ENCODE measurements at regions not wholly inside any gene's neighbourhood (a gene's known extent, or its start where the extent isn't known, plus 50 kb on each side); places are given as distances from the start of the nearest gene placed in this dataset.

DNA sequence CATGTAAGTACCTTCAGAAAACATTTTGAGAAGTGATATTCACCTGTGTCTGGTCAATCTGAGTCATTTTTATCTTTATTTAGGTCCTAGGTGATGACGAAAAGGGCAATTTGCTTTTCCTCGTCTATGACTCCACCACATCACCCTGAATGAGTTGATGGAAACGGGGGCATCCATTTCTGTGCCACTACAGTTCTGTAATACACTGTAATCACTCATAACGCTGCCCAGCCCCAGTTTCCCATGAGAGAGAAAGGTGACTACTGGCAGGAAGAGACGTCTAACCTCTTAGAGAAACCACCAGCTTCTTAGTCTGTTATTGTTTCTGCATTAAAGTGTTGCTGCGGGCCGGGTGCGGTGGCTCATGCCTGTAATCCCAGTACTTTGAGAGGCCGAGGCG, 205.3 kb upstream of the MKLN1 start:
- no peak overlapping the region for H3K4me3 ChIP-seq
- no peak overlapping the region for H3K27ac ChIP-seq (ENCODE audit: low read depth in 1 of 2, low read length in 1 of 2)
- TF ChIP-seq, protein P1, sequence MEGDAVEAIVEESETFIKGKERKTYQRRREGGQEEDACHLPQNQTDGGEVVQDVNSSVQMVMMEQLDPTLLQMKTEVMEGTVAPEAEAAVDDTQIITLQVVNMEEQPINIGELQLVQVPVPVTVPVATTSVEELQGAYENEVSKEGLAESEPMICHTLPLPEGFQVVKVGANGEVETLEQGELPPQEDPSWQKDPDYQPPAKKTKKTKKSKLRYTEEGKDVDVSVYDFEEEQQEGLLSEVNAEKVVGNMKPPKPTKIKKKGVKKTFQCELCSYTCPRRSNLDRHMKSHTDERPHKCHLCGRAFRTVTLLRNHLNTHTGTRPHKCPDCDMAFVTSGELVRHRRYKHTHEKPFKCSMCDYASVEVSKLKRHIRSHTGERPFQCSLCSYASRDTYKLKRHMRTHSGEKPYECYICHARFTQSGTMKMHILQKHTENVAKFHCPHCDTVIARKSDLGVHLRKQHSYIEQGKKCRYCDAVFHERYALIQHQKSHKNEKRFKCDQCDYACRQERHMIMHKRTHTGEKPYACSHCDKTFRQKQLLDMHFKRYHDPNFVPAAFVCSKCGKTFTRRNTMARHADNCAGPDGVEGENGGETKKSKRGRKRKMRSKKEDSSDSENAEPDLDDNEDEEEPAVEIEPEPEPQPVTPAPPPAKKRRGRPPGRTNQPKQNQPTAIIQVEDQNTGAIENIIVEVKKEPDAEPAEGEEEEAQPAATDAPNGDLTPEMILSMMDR (IDR thresholded peaks at IDR 0.05; ENCODE audit: control extremely low read depth, extremely low read depth): no peak
- H3K9ac ChIP-seq (ENCODE audit: insufficient read depth in 1 of 2, low read length in 2 of 2): no peak overlapping the region
- 92 to 93% methylated on average over 10 of the region's 10 CpGs for WGBS, 2 donors
- H3K36me3 ChIP-seq (ENCODE audit: control insufficient read depth in 4 of 4, insufficient read depth in 4 of 4, low read length in 4 of 4): no peaks in the 10 kb centered on the region
- H3K4me1 ChIP-seq (ENCODE audit: control insufficient read depth in 5 of 5, insufficient read depth in 5 of 5, low read length in 5 of 5): no peaks in the 10 kb centered on the region
- ATAC-seq (ENCODE audit: insufficient read depth, low FRiP score) (no peak), DNase-seq (no peak)
- peaks cover 0 to 6% (median 0%) of the 10 kb centered on the region in 4 donors for H3K9me3 ChIP-seq (ENCODE audit: control insufficient read depth in 4 of 4, insufficient read depth in 3 of 4, low read length in 3 of 4)
- H3K27me3 ChIP-seq (ENCODE audit: control insufficient read depth in 3 of 3, insufficient read depth in 3 of 3, low read length in 2 of 3): no peaks in the 10 kb centered on the region

DNA sequence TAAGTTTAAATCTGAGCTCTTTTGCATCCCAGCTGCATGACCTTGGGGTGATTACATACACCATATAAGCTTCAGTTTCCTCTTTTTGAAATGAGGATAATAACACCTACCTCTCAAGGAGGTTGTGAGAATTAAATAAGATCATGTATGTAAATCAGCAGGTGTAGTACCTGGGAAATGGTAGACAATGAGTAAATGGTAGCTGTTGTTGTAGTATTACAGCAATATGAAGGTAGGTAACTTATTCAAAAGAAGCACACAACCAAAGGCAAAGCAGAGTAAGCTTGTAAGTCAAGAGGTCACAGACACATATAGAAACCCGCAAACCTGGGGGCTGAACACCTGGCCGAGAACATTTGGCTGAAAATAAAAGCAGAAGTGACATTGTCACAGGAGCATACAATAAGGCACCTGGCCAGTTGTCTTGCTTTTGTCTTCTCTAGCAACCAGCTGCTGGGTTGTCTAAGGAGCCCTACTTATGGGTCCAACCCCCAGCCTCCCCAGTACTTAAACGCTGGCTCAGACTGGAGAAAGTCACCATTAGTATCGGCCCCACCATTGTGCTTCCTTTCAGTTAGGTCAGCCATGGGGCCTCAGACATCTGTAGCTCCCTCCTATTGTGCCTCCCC, 203.6 kb upstream of the MKLN1 start:
- 96 to 97% methylated on average over 4 of the region's 4 CpGs for WGBS, 2 donors

DNA sequence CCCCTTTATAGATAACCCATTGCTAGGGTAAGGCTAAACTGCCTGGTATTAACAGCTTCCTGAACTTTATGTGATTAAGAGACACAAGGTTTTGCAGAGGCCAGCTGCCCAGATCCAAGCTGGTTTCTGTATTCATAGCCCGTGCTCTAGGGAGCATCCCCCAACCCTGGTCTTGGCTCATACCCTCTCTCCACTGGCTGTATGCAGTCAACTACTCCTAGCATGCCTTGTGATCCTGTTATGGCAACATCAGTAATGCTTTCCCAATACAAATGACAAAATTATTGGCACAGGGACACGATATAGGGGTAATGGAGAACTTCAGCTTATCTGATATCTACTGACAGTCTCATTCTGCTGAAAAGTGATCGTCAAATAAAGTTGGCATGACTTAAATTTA, 202.8 kb upstream of the MKLN1 start:
- TF ChIP-seq, protein P1 (IDR thresholded peaks at IDR 0.05; ENCODE audit: control extremely low read depth, extremely low read depth): no peak
- Histone ChIP-seq H3K9ac (ENCODE audit: insufficient read depth in 1 of 2, low read length in 2 of 2) (no peak overlapping the region), H3K4me3 (no peak overlapping the region), H3K4me1 (ENCODE audit: control insufficient read depth in 5 of 5, insufficient read depth in 5 of 5, low read length in 5 of 5) (no peaks in the 10 kb centered on the region), H3K27ac (ENCODE audit: low read depth in 1 of 2, low read length in 1 of 2) (no peak overlapping the region), H3K9me3 (ENCODE audit: control insufficient read depth in 4 of 4, insufficient read depth in 3 of 4, low read length in 3 of 4) (no peaks in the 10 kb centered on the region), H3K36me3 (ENCODE audit: control insufficient read depth in 4 of 4, insufficient read depth in 4 of 4, low read length in 4 of 4) (no peaks in the 10 kb centered on the region), H3K27me3 (ENCODE audit: control insufficient read depth in 3 of 3, insufficient read depth in 3 of 3, low read length in 2 of 3) (no peaks in the 10 kb centered on the region)
- 76 to 78% methylated on average over 3 of the region's 3 CpGs for WGBS, 2 donors
- ATAC-seq (ENCODE audit: insufficient read depth, low FRiP score) (no peak), DNase-seq (no peak)

More for the DNA sequence above, 203.6 kb upstream of the MKLN1 start:
- H3K36me3 ChIP-seq (ENCODE audit: control insufficient read depth in 4 of 4, insufficient read depth in 4 of 4, low read length in 4 of 4): no peaks in the 10 kb centered on the region
- no peaks in the 10 kb centered on the region for H3K4me1 ChIP-seq (ENCODE audit: control insufficient read depth in 5 of 5, insufficient read depth in 5 of 5, low read length in 5 of 5)
- H3K9ac ChIP-seq (ENCODE audit: insufficient read depth in 1 of 2, low read length in 2 of 2): no peak overlapping the region
- DNase-seq (no peak), ATAC-seq (ENCODE audit: insufficient read depth, low FRiP score) (no peak)
- H3K9me3 ChIP-seq (ENCODE audit: control insufficient read depth in 4 of 4, insufficient read depth in 3 of 4, low read length in 3 of 4): peaks cover 0 to 5% (median 0%) of the 10 kb centered on the region in 4 donors
- H3K27me3 ChIP-seq (ENCODE audit: control insufficient read depth in 3 of 3, insufficient read depth in 3 of 3, low read length in 2 of 3): no peaks in the 10 kb centered on the region
- no peak overlapping the region for H3K4me3 ChIP-seq
- no peak overlapping the region for H3K27ac ChIP-seq (ENCODE audit: low read depth in 1 of 2, low read length in 1 of 2)
- TF ChIP-seq, protein P1 (IDR thresholded peaks at IDR 0.05; ENCODE audit: control extremely low read depth, extremely low read depth): no peak

DNA sequence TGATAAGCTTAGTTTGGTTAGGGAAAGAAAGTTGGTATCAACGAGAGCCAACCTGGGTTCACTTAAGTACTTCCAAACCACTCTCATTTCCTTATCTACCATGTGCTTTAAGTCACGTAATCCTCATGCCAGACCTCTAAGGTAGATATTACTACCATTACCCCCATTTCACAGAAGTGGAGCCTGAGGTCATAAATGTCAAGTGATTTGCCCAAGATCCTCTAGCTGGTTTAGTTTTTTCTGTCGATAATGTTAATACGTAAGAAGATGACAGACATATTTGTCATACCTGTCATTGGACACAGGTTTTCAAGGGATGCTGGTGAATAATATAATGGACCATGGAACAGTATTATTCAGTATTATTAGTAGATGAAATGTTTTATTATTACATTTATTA, 197.4 kb upstream of the MKLN1 start:
- Histone ChIP-seq H3K4me1 (ENCODE audit: control insufficient read depth in 5 of 5, insufficient read depth in 5 of 5, low read length in 5 of 5) (no peaks in the 10 kb centered on the region), H3K4me3 (no peak overlapping the region), H3K27ac (ENCODE audit: low read depth in 1 of 2, low read length in 1 of 2) (no peak overlapping the region), H3K9me3 (ENCODE audit: control insufficient read depth in 4 of 4, insufficient read depth in 3 of 4, low read length in 3 of 4) (no peaks in the 10 kb centered on the region), H3K9ac (ENCODE audit: insufficient read depth in 1 of 2, low read length in 2 of 2) (no peak overlapping the region), H3K27me3 (ENCODE audit: control insufficient read depth in 3 of 3, insufficient read depth in 3 of 3, low read length in 2 of 3) (no peaks in the 10 kb centered on the region), H3K36me3 (ENCODE audit: control insufficient read depth in 4 of 4, insufficient read depth in 4 of 4, low read length in 4 of 4) (no peaks in the 10 kb centered on the region)
- TF ChIP-seq, protein P1 (IDR thresholded peaks at IDR 0.05; ENCODE audit: control extremely low read depth, extremely low read depth): no peak
- WGBS, 2 donors: 75 to 84% methylated on average over 4 of the region's 4 CpGs
- no peak for DNase-seq
- ATAC-seq (ENCODE audit: insufficient read depth, low FRiP score): no peak
